ENCODE measurements at regions not wholly inside any gene's neighbourhood (a gene's known extent, or its start where the extent isn't known, plus 50 kb on each side); places are given as distances from the start of the nearest gene placed in this dataset.
A peak's percentile ranks its signal among the peaks of the same experiment; 100 is the strongest.

DNA sequence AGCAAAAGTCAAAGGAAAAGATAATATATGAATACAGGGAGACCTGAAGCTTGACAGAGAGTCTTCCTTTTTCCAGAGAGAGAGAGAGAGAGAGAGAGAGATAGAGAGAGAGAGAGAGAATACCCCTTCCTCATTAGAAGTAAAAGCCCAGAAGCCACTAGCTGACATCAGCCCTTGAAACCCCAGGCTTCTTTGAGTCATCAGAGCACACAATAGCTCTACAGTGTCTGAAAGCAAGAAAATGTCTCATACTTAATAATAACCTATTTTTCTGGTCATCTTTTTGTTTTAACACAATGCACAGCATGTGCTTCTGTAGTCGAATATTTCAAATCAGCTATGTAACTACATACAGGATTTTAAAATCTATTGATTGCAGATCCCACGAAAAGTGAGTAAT, 109.2 kb upstream of the NANOGP8 start:
- no peaks in the 10 kb centered on the region for H3K9me3 ChIP-seq
- 89 to 95% methylated on average over 2 of the region's 2 CpGs for WGBS, 2 donors
- no peaks in the 10 kb centered on the region for H3K36me3 ChIP-seq
- TF ChIP-seq POLR2A (IDR thresholded peaks at IDR 0.05), result no peak
- TF ChIP-seq, protein P1, sequence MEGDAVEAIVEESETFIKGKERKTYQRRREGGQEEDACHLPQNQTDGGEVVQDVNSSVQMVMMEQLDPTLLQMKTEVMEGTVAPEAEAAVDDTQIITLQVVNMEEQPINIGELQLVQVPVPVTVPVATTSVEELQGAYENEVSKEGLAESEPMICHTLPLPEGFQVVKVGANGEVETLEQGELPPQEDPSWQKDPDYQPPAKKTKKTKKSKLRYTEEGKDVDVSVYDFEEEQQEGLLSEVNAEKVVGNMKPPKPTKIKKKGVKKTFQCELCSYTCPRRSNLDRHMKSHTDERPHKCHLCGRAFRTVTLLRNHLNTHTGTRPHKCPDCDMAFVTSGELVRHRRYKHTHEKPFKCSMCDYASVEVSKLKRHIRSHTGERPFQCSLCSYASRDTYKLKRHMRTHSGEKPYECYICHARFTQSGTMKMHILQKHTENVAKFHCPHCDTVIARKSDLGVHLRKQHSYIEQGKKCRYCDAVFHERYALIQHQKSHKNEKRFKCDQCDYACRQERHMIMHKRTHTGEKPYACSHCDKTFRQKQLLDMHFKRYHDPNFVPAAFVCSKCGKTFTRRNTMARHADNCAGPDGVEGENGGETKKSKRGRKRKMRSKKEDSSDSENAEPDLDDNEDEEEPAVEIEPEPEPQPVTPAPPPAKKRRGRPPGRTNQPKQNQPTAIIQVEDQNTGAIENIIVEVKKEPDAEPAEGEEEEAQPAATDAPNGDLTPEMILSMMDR (IDR thresholded peaks at IDR 0.05), result no peak
- H3K4me3 ChIP-seq (replicated peaks in 1 of 3), result no peak overlapping the region
- DNase-seq, result no peak
- no peaks in the 10 kb centered on the region for H3K27me3 ChIP-seq
- H3K4me1 ChIP-seq, result no peaks in the 10 kb centered on the region
- intact Hi-C loops (cut with DNase I), result no loop called here
- H3K27ac ChIP-seq, result no peak overlapping the region

DNA sequence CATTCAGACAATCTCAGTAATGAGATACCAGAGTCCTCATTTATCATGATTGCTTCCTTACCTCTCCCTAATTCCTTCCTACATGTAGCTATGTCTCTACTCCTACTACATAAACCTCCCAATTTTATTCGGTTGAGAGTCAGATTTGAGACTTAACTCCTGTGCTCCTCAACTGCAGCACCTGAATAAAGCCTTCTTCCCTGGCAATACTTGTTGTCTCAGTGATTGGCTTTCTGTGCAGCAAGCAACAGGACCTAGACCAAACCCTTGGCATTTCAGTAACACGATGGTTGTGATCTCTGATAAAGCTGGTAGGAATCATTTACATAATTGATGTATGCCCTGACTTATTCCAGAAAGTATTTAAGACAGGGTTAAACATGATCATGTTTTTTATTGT, 106.7 kb upstream of the NANOGP8 start:
- 89 to 97% methylated on average over 2 of the region's 2 CpGs for WGBS, 2 donors
- intact Hi-C loops (cut with DNase I), result no loop called here

DNA sequence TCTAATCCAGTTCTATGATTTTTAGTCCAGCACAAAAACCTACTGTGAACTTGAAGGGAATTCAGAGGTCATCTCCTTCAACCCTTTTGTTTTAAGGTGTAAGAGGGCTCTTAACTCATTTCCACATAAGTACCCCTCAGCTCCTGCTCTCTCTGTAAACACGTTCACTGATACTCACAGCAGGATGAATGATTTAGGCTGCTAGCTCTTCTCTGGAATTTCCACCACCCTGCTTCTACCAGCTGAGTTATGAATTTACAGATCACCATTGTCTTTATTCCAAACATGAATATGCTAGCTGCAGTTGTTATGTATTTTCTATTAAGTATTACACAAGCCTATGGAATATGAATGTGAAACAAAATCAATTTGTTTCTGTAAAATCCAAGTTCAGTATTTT, 101.3 kb upstream of the NANOGP8 start:
- Histone ChIP-seq H3K4me1 (peaks cover 7 to 37% of the 10 kb centered on the region in 2 donors), H3K27ac (peak overlapping the region in 2 of 3 donors; percentile 17 to 32), H3K4me3 (replicated peaks in 1 of 3) (no peak overlapping the region), H3K36me3 (no peaks in the 10 kb centered on the region), H3K27me3 (no peaks in the 10 kb centered on the region), H3K9me3 (no peaks in the 10 kb centered on the region)
- DNase-seq, result no peak
- 23 to 32% methylated on average over 1 of the region's 1 CpG for WGBS, 2 donors
- TF ChIP-seq, protein P1 (IDR thresholded peaks at IDR 0.05), result no peak
- TF ChIP-seq POLR2A (IDR thresholded peaks at IDR 0.05), result no peak
- intact Hi-C loops (cut with DNase I), result no loop called here

More for the DNA sequence above, 106.7 kb upstream of the NANOGP8 start:
- H3K4me1 ChIP-seq, result peaks cover 7 to 20% of the 10 kb centered on the region in 2 donors
- TF ChIP-seq, protein P1 (IDR thresholded peaks at IDR 0.05), result no peak
- no peak for TF ChIP-seq POLR2A (IDR thresholded peaks at IDR 0.05)
- H3K27ac ChIP-seq, result no peak overlapping the region
- H3K27me3 ChIP-seq, result no peaks in the 10 kb centered on the region
- no peaks in the 10 kb centered on the region for H3K36me3 ChIP-seq
- no peak overlapping the region for H3K4me3 ChIP-seq (replicated peaks in 1 of 3)
- H3K9me3 ChIP-seq, result no peaks in the 10 kb centered on the region
- DNase-seq, result no peak

DNA sequence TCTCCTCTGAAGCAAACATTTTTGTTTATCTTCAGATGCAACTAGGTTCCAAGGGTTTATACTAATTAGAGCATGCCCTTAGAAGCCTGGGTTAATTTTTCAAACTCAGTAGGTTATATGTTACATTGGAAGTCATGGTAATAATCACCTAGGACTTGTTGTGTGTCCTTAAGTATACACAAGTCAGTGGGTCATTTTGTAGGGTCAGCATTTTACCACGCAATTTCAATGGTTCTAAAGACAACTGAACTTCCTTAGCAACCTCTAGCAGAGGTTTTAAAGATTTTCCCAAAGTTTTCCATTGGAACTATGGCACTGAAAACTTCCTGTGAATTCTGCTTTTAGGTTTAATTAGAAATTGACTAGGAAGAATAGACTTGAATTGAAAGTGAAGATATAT, 99.6 kb upstream of the NANOGP8 start:
- no peaks in the 10 kb centered on the region for H3K27me3 ChIP-seq
- 13 to 33% methylated on average over 1 of the region's 1 CpG for WGBS, 2 donors
- H3K27ac ChIP-seq, result peak overlapping the region in 1 of 3 donors; percentile 11
- H3K4me1 ChIP-seq, result peaks cover 7 to 37% of the 10 kb centered on the region in 2 donors
- no peak for TF ChIP-seq POLR2A (IDR thresholded peaks at IDR 0.05)
- TF ChIP-seq, protein P1 (IDR thresholded peaks at IDR 0.05), result no peak
- no peak for DNase-seq
- no peaks in the 10 kb centered on the region for H3K9me3 ChIP-seq
- intact Hi-C loops (cut with DNase I), result no loop called here
- H3K4me3 ChIP-seq (replicated peaks in 1 of 3), result no peak overlapping the region
- H3K36me3 ChIP-seq, result no peaks in the 10 kb centered on the region

DNA sequence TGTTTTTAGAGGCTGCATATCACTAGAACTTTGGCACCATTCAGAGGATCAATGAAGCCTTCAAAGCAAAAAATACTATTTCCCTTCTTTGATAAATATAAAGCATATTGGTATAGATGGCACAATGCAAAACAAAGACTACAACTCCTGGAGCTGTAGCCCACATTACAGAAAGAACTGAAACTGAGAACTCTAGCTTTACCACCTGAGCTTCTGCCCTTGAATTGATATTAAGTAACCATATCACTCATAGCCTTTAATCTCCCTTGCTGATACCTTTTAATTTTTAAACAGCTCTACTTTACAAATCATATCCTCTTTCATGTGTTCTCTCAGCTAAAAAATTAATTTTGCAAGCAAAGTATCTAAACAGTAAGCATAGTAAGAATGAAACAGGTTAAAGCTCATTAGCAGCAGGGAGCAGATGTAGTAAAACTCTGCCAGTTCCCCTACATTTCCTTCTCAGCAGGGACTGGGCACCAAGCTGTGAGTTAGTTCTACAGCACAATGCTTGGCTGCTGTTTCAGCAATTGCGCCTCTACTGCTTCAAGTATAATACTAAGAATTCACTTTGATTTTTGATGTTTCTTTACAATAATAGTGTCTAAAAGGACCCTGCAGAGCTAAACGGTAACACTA, 97.9 kb upstream of the NANOGP8 start:
- Histone ChIP-seq H3K27ac (no peak overlapping the region), H3K27me3 (no peaks in the 10 kb centered on the region), H3K4me1 (peaks cover 0 to 29% of the 10 kb centered on the region in 2 donors), H3K36me3 (no peaks in the 10 kb centered on the region), H3K4me3 (replicated peaks in 1 of 3) (no peak overlapping the region), H3K9me3 (no peaks in the 10 kb centered on the region)
- intact Hi-C loops (cut with DNase I), result no loop called here
- no peak for TF ChIP-seq POLR2A (IDR thresholded peaks at IDR 0.05)
- TF ChIP-seq, protein P1 (IDR thresholded peaks at IDR 0.05), result no peak
- WGBS, 2 donors, result 29 to 39% methylated on average over 2 of the region's 2 CpGs
- DNase-seq, result no peak

Measured in thyroid gland (tissue), 4 donors.